HepG2 (cell line): ENCODE measurements at regions not wholly inside any gene's neighbourhood (a gene's known extent, or its start where the extent isn't known, plus 50 kb on each side); places are given as distances from the start of the nearest gene placed in this dataset.

ENCODE experiments used
- ATAC-seq: fragments of 200-7000 bp; cut with Tn5 transposase; 3 replicates; pipeline ENCODE4 v1.9.1; 2020; ENCODE audit warnings: mild to moderate bottlenecking, moderate library complexity
- BruUV-seq: library from RNA; stranded (reverse); fragments of 400-500 nt; replicated peaks from 2 replicates; lab custom pipeline; 2021; lab: Mats Ljungman, UMichigan
- CTCF ChIA-PET: fragments of 300-600 bp; formaldehyde crosslinking; extraction: SDS; loops from one replicate; lab custom pipeline; 2021; ENCODE audit warnings: low total read pairs, inconsistent platforms, low intra/inter-chr PET ratio; lab: Yijun Ruan, JAX
- POLR2A ChIA-PET: fragments of 350-600 bp; sonication (Branson Sonifier 250); formaldehyde crosslinking; loops from one replicate; lab custom pipeline; 2020; ENCODE audit warnings: antibody characterized with exemption, inconsistent platforms; lab: Yijun Ruan, JAX
- DNase-seq: peaks from one replicate; pipeline ENCODE4 v3.0.0-alpha.2; 2015; ENCODE audit warnings: low spot score
- FAIRE-seq: peaks from 3 replicates; lab custom pipeline; 2011; peaks lifted over from hg19 to GRCh38; lab: Jason Lieb, UNC
- H2AFZ ChIP-seq: one replicate; pipeline ENCODE4 v1.6.1; 2011; ENCODE audit warnings: low read length, inconsistent platforms
- H3K27ac ChIP-seq: fragments of 300-600 bp; 3 replicates; pipeline ENCODE4 v1.8.0; 2011; ENCODE audit warnings: mixed run types, mild to moderate bottlenecking, mixed read lengths, low read length, inconsistent platforms; ENCODE audit not compliant: insufficient read depth; ENCODE audit errors: extremely low read length
- H3K27me3 ChIP-seq, 2 experiments: fragments of 200-600 bp in 1 of 2; 2 replicates in 1 of 2; 3 replicates in 1 of 2; pipeline versions ENCODE4 v1.6.0 to v1.8.0; 2011; ENCODE audit warnings: low read length in 2 of 2, mild to moderate bottlenecking in 2 of 2, moderate library complexity in 2 of 2, inconsistent platforms in 1 of 2; ENCODE audit not compliant: insufficient read depth in 2 of 2, control insufficient read depth in 1 of 2
- H3K36me3 ChIP-seq, 2 experiments: fragments of 200-600 bp in 1 of 2; replicated peaks in 1 of 2; 2 replicates in 1 of 2; 3 replicates in 1 of 2; pipeline versions ENCODE4 v1.5.1 to v1.8.0; 2011; ENCODE audit warnings: low read length in 2 of 2, inconsistent platforms in 1 of 2; ENCODE audit not compliant: insufficient read depth in 2 of 2, control insufficient read depth in 1 of 2
- H3K4me1 ChIP-seq: 2 replicates; pipeline ENCODE4 v1.5.1; 2012; ENCODE audit warnings: low read length, inconsistent platforms; ENCODE audit not compliant: insufficient read depth
- H3K4me2 ChIP-seq: 2 replicates; pipeline ENCODE4 v1.6.0; 2011; ENCODE audit warnings: low read depth, low read length, inconsistent platforms
- H3K4me3 ChIP-seq, 3 experiments: fragments of 200-600 bp in 1 of 3; sonication (generic), shearing (Covaris generic) in 1 of 3; replicated peaks in 1 of 3; 2 replicates each; pipeline ENCODE4 v1.5.1; 2011 to 2016; ENCODE audit warnings: low read length in 3 of 3, inconsistent platforms in 2 of 3, low read depth in 2 of 3, mild to moderate bottlenecking in 2 of 3, control low read depth in 1 of 3, mixed read lengths in 1 of 3; ENCODE audit not compliant: insufficient read depth in 1 of 3
- H3K79me2 ChIP-seq: one replicate; pipeline ENCODE4 v1.6.1; 2011; ENCODE audit warnings: low read length, inconsistent platforms; ENCODE audit not compliant: insufficient read depth
- H3K9ac ChIP-seq: 2 replicates; pipeline ENCODE4 v1.6.0; 2011; ENCODE audit warnings: mild to moderate bottlenecking, low read depth, low read length, inconsistent platforms; ENCODE audit not compliant: insufficient read depth
- H3K9me3 ChIP-seq: 2 replicates; pipeline ENCODE4 v1.5.1; 2012; ENCODE audit warnings: mild to moderate bottlenecking, low read length
- H4K20me1 ChIP-seq: 2 replicates; pipeline ENCODE4 v1.6.0; 2011; ENCODE audit warnings: inconsistent platforms, mild to moderate bottlenecking, low read length, moderate library complexity; ENCODE audit not compliant: insufficient read depth
- DZIP1 ChIP-seq: sonication (generic); formaldehyde crosslinking; IDR thresholded peaks from 2 replicates; pipeline ENCODE4 v1.5.0; 2020; ENCODE audit warnings: mild to moderate bottlenecking, missing genetic modification reagents
- ZBTB49 ChIP-seq: sonication (generic); formaldehyde crosslinking; IDR thresholded peaks from 2 replicates; pipeline ENCODE4 v1.4.0; 2020; ENCODE audit warnings: missing genetic modification reagents, borderline replicate concordance
- ZNF75D ChIP-seq: sonication (generic); formaldehyde crosslinking; IDR thresholded peaks from 2 replicates; pipeline ENCODE4 v1.8.1; 2023; ENCODE audit warnings: missing genetic modification reagents, mild to moderate bottlenecking, borderline replicate concordance
- WGBS: methylation state at CpG from one replicate; pipeline ENCODE4 v1.1.6; 2017; ENCODE audit warnings: low lambda C conversion rate; 5-methylcytosine and 5-hydroxymethylcytosine counted together
- in situ Hi-C: cut with HindIII; loops from 2 replicates; pipeline ENCODE4 v1.10.0; 2017; ENCODE audit warnings: low pct_unique_long_range_greater_than_20kb; ENCODE audit not compliant: extremely low pct_ligation_motif_present
- intact Hi-C: fragments of 100-400 bp; cut with micrococcal nuclease; formaldehyde crosslinking; loops from one replicate; pipeline ENCODE4 v1.10.0; 2022; ENCODE audit not compliant: unreplicated experiment

GRCh38 chr13:56198350-56198749 is 942.4 kb upstream of the PRR20A start:
- BruUV-seq = no TSS peak
- no peaks in the 10 kb centered on the region for H3K4me1 ChIP-seq
- POLR2A ChIA-PET = no interaction called here
- TF ChIP-seq ZBTB49 (CRISPR knock-in tag) = no peak
- TF ChIP-seq DZIP1 = no peak
- TF ChIP-seq ZNF75D (CRISPR knock-in tag) = no peak
- 0% methylated on average over 1 of the region's 1 CpG for WGBS
- no peaks in the 10 kb centered on the region for H4K20me1 ChIP-seq
- H3K27me3 ChIP-seq = no peaks in the 10 kb centered on the region
- H3K36me3 ChIP-seq = no peaks in the 10 kb centered on the region
- H3K27ac ChIP-seq = no peak overlapping the region
- H3K79me2 ChIP-seq = no peaks in the 10 kb centered on the region
- FAIRE-seq = no peak
- no peak for DNase-seq
- no peak for ATAC-seq
- no peak overlapping the region for H3K9ac ChIP-seq
- no peak overlapping the region for H3K4me2 ChIP-seq
- H2AFZ ChIP-seq = no peak overlapping the region
- H3K9me3 ChIP-seq = peaks cover 66% of the 10 kb centered on the region
- H3K4me3 ChIP-seq = no peak overlapping the region
- in situ Hi-C loops = loop anchor here (25.0 kb wide), 1 partner anchor 89 kb away; no protein-coding TSS in a partner anchor
- intact Hi-C loops = no loop called here
- CTCF ChIA-PET = no interaction called here
